Ishikawa (cell line): ENCODE measurements at regions not wholly inside any gene's neighbourhood (a gene's known extent, or its start where the extent isn't known, plus 50 kb on each side); places are given as distances from the start of the nearest gene placed in this dataset.

Experiments used
- CEBPB ChIP-seq: IDR thresholded peaks from 2 replicates; pipeline ENCODE4 v1.6.1; 2012
- CREB1 ChIP-seq: IDR thresholded peaks from 2 replicates; pipeline ENCODE4 v1.6.1; 2012; ENCODE audit warnings: low read depth
- EGR1 ChIP-seq: IDR thresholded peaks from 2 replicates; pipeline ENCODE4 v1.6.1; 2012
- EP300 ChIP-seq: IDR thresholded peaks from 2 replicates; pipeline ENCODE4 v1.6.1; 2012; ENCODE audit warnings: borderline replicate concordance
- FOXM1 ChIP-seq: IDR thresholded peaks from 2 replicates; pipeline ENCODE4 v1.6.1; 2012; ENCODE audit warnings: low read depth, borderline replicate concordance
- NFIC ChIP-seq: IDR thresholded peaks from 2 replicates; pipeline ENCODE4 v1.6.1; 2012
- RAD21 ChIP-seq: IDR thresholded peaks from 2 replicates; pipeline ENCODE4 v1.6.1; 2012; ENCODE audit warnings: low read depth
- REST ChIP-seq: IDR thresholded peaks from 2 replicates; pipeline ENCODE4 v1.6.1; 2012; ENCODE audit warnings: low read depth, mild to moderate bottlenecking
- TAF1 ChIP-seq: IDR thresholded peaks from 2 replicates; pipeline ENCODE4 v1.6.1; 2012; ENCODE audit warnings: low read depth, mild to moderate bottlenecking
- TCF12 ChIP-seq: IDR thresholded peaks from 2 replicates; pipeline ENCODE4 v1.6.1; 2012; ENCODE audit warnings: low read depth
- TEAD4 ChIP-seq: IDR thresholded peaks from 2 replicates; pipeline ENCODE4 v1.6.1; 2012
- YY1 ChIP-seq: IDR thresholded peaks from 2 replicates; pipeline ENCODE4 v1.6.1; 2012; ENCODE audit warnings: low read depth
- ZBTB7A ChIP-seq: IDR thresholded peaks from 2 replicates; pipeline ENCODE4 v1.6.1; 2012; ENCODE audit warnings: low read depth
- TF ChIP-seq, protein P1 (sequence below): IDR thresholded peaks from 2 replicates; pipeline ENCODE4 v1.6.1; 2012

GRCh38 chr6:7664003-7664402 lies 61.9 kb upstream of the BMP6 start:
- TF ChIP-seq CEBPB (no peak), EGR1 (no peak), TAF1 (no peak), RAD21 (no peak), REST (no peak), YY1 (no peak), FOXM1 (no peak), CREB1 (no peak), TEAD4 (no peak), EP300 (no peak), ZBTB7A (no peak), NFIC (no peak), TCF12 (no peak)
- TF ChIP-seq, protein P1, sequence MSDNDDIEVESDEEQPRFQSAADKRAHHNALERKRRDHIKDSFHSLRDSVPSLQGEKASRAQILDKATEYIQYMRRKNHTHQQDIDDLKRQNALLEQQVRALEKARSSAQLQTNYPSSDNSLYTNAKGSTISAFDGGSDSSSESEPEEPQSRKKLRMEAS = no peak
